GM21515 (cell line): ENCODE measurements at regions not wholly inside any gene's neighbourhood (a gene's known extent, or its start where the extent isn't known, plus 50 kb on each side); places are given as distances from the start of the nearest gene placed in this dataset.

Source experiments
- ATAC-seq: cut with Tn5 transposase; IDR thresholded peaks from one replicate; pipeline ENCODE4 v1.9.1; 2021; ENCODE audit not compliant: unreplicated experiment

- ATAC-seq = no peak
Measured at GRCh38 chr4:183763990-183764754, 105.1 kb downstream of the TRAPPC11 start.

- ATAC-seq = no peak
Measured at GRCh38 chr4:183765251-183765911, 106.3 kb downstream of the TRAPPC11 start.

- ATAC-seq = no peak
Measured at GRCh38 chr4:183766140-183766539, 107.0 kb downstream of the TRAPPC11 start.

GRCh38 chr4:183770906-183771305, 111.8 kb downstream of the TRAPPC11 start:
- ATAC-seq = no peak

GRCh38 chr4:183772361-183772760, 113.3 kb downstream of the TRAPPC11 start:
- no peak for ATAC-seq

GRCh38 chr4:183773790-183774189, 114.7 kb downstream of the TRAPPC11 start:
- ATAC-seq = no peak

GRCh38 chr4:183783306-183783705, 121.8 kb upstream of the STOX2 start:
- no peak for ATAC-seq

- ATAC-seq = no peak
Measured at GRCh38 chr4:183783991-183784553, 121.0 kb upstream of the STOX2 start.

- no peak for ATAC-seq
Measured at GRCh38 chr4:183788308-183788905, 116.7 kb upstream of the STOX2 start.

GRCh38 chr4:183789657-183790056, 115.5 kb upstream of the STOX2 start:
- ATAC-seq = no peak

GRCh38 chr4:183790661-183791060, 114.4 kb upstream of the STOX2 start:
- ATAC-seq = no peak

GRCh38 chr4:183797011-183797444, 108.1 kb upstream of the STOX2 start:
- no peak for ATAC-seq

GRCh38 chr4:183797445-183798300, 107.4 kb upstream of the STOX2 start:
- ATAC-seq = no peak

- no peak for ATAC-seq
Measured at GRCh38 chr4:183798301-183799253, 106.5 kb upstream of the STOX2 start.

- ATAC-seq = no peak
Measured at GRCh38 chr4:183801457-183802165, 103.5 kb upstream of the STOX2 start.

GRCh38 chr4:183806341-183806740, 98.8 kb upstream of the STOX2 start:
- no peak for ATAC-seq

- no peak for ATAC-seq
Measured at GRCh38 chr4:183807420-183808096, 97.5 kb upstream of the STOX2 start.

- ATAC-seq = no peak
Measured at GRCh38 chr4:183808097-183808456, 97.0 kb upstream of the STOX2 start.

GRCh38 chr4:183812567-183812966, 92.5 kb upstream of the STOX2 start:
- no peak for ATAC-seq
